ENCODE measurements at regions not wholly inside any gene's neighbourhood (a gene's known extent, or its start where the extent isn't known, plus 50 kb on each side); places are given as distances from the start of the nearest gene placed in this dataset.

DNA sequence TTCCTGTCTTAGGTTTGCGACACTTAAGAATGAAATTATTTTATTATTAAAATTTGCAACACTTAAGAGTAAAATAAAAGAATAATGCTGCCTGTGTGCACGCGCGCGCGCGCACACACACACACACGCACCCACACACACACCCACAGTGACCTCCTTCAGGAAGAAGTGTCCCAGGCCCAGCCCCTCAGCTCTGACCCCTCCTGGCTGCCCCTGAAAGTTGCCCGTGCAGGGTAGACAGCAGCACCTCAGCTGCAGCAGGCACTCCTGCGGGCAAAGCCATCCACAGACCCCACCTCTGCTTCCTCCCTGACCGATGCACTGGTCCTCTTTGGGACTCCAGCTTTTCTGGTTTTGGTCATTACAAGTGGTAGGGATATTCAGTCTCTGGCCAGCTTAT, 478.2 kb downstream of the NTRK3 start:
- TF ChIP-seq, protein P1, sequence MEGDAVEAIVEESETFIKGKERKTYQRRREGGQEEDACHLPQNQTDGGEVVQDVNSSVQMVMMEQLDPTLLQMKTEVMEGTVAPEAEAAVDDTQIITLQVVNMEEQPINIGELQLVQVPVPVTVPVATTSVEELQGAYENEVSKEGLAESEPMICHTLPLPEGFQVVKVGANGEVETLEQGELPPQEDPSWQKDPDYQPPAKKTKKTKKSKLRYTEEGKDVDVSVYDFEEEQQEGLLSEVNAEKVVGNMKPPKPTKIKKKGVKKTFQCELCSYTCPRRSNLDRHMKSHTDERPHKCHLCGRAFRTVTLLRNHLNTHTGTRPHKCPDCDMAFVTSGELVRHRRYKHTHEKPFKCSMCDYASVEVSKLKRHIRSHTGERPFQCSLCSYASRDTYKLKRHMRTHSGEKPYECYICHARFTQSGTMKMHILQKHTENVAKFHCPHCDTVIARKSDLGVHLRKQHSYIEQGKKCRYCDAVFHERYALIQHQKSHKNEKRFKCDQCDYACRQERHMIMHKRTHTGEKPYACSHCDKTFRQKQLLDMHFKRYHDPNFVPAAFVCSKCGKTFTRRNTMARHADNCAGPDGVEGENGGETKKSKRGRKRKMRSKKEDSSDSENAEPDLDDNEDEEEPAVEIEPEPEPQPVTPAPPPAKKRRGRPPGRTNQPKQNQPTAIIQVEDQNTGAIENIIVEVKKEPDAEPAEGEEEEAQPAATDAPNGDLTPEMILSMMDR (IDR thresholded peaks at IDR 0.05; ENCODE audit: low read depth, low read length) = no peak
- TF ChIP-seq EZH2phosphoT487 (IDR thresholded peaks at IDR 0.05; ENCODE audit: low read depth) = no peak
